ENCODE measurements at regions not wholly inside any gene's neighbourhood (a gene's known extent, or its start where the extent isn't known, plus 50 kb on each side); places are given as distances from the start of the nearest gene placed in this dataset.

DNA sequence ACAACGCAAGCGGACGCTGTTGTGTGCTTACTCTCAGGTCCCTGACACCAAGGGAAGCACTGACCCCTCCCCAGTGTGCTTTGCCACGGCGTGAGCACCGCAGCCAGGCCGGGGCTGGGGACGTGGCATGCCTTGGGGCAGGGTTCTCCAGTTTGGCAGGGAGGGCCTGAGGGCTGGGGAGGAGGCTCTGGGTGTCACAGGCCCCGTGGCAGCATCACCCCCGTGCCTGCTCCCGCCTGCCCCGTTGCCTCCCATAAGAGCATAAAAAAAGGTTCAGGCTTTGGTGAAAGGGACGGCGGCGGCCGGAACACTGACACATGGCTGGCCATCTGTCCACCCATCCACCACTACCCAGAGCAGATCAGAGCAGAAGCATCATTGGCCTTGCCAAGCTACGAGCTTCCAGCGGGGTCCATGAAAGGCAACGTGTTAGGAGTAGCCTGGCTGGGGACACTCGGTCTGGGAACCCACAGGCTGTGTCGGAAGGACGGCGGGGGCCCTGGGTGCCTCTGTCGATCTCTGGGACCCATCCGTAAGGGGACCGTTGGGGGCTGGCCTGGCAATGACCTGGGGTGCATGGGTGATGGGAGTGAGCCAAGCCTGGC is 183.0 kb downstream of the IGLL1 start:
- no peak overlapping the region for H3K27ac Mint-ChIP-seq (ENCODE audit: low read depth, unreplicated experiment)
- intact Hi-C loops (cut with micrococcal nuclease) = no loop called here
- ChIA-PET POLR2A (no interaction called here), CTCF (no interaction called here)
- H3K27me3 Mint-ChIP-seq (ENCODE audit: insufficient read depth, unreplicated experiment) = no peaks in the 10 kb centered on the region
- H3K4me1 Mint-ChIP-seq (ENCODE audit: insufficient read depth, unreplicated experiment) = no peaks in the 10 kb centered on the region
- H3K36me3 Mint-ChIP-seq (ENCODE audit: insufficient read depth, unreplicated experiment) = no peaks in the 10 kb centered on the region
- BruUV-seq (replicated peaks) = no TSS peak
- H3K9me3 Mint-ChIP-seq (ENCODE audit: unreplicated experiment) = no peaks in the 10 kb centered on the region
- TF ChIP-seq CTCF (IDR thresholded peaks at IDR 0.05; ENCODE audit: unreplicated experiment) = no peak
- no peak overlapping the region for H3K4me3 Mint-ChIP-seq (ENCODE audit: unreplicated experiment)
- no peak for DNase-seq (ENCODE audit: unreplicated experiment)

DNA sequence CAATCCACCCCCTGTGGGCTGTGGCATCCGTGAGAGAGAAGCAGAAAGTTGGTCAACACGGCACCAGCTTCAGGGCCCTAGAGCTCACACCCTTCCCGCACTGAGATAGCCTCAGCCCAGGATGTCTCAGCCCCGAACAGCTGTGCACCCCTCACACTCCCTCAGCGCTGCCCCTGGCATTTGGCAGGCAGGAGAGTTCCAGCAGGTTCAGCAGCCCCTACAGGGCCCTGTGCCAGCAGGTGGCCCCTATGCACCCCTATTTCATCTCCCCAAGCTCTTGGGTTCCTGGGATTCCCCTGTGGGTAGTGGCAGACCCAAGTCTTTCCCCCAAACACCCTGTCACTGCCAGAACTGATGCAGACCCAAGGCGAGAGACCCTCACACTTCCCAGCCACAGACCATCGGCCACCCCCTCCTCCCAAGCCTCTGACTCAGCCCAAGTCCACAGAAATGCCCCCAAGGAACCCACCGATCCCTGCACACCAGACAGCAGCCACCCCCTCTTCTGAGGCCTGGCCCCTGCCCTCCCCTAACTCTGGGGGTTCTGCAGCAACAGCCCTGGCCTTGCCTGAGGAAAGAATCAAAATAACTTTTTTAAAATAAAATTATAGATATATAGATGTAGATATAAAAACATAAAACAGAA is 183.6 kb downstream of the IGLL1 start:
- no peak overlapping the region for H3K4me3 Mint-ChIP-seq (ENCODE audit: unreplicated experiment)
- BruUV-seq (replicated peaks) = no TSS peak
- intact Hi-C loops (cut with micrococcal nuclease) = no loop called here
- ChIA-PET CTCF (interaction anchor here (0.6 to 1.7 kb wide), 3 partner anchors 9 to 47 kb away, joined by 3 to 5 read pairs (median 3); no protein-coding TSS in a partner anchor), POLR2A (no interaction called here)
- no peaks in the 10 kb centered on the region for H3K4me1 Mint-ChIP-seq (ENCODE audit: insufficient read depth, unreplicated experiment)
- H3K27me3 Mint-ChIP-seq (ENCODE audit: insufficient read depth, unreplicated experiment) = no peaks in the 10 kb centered on the region
- no peak overlapping the region for H3K27ac Mint-ChIP-seq (ENCODE audit: low read depth, unreplicated experiment)
- no peaks in the 10 kb centered on the region for H3K36me3 Mint-ChIP-seq (ENCODE audit: insufficient read depth, unreplicated experiment)
- no peak for TF ChIP-seq CTCF (IDR thresholded peaks at IDR 0.05; ENCODE audit: unreplicated experiment)
- no peaks in the 10 kb centered on the region for H3K9me3 Mint-ChIP-seq (ENCODE audit: unreplicated experiment)
- DNase-seq (ENCODE audit: unreplicated experiment) = no peak

- no peak for TF ChIP-seq CTCF (IDR thresholded peaks at IDR 0.05; ENCODE audit: unreplicated experiment)
Measured at GRCh38 chr22:23395530-23396361, 184.3 kb downstream of the IGLL1 start.

More at GRCh38 chr22:23395530-23396361, 184.3 kb downstream of the IGLL1 start:
- H3K9me3 Mint-ChIP-seq (ENCODE audit: unreplicated experiment) = no peaks in the 10 kb centered on the region
- intact Hi-C loops (cut with micrococcal nuclease) = no loop called here
- no peaks in the 10 kb centered on the region for H3K36me3 Mint-ChIP-seq (ENCODE audit: insufficient read depth, unreplicated experiment)
- CTCF ChIA-PET = interaction anchor here (1.0 to 1.7 kb wide), 2 partner anchors 8 to 10 kb away, joined by 3 to 5 read pairs; no protein-coding TSS in a partner anchor
- BruUV-seq (replicated peaks) = no TSS peak
- no peaks in the 10 kb centered on the region for H3K27me3 Mint-ChIP-seq (ENCODE audit: insufficient read depth, unreplicated experiment)
- no peak overlapping the region for H3K27ac Mint-ChIP-seq (ENCODE audit: low read depth, unreplicated experiment)
- POLR2A ChIA-PET = no interaction called here
- H3K4me3 Mint-ChIP-seq (ENCODE audit: unreplicated experiment) = no peak overlapping the region
- DNase-seq (ENCODE audit: unreplicated experiment) = no peak
- H3K4me1 Mint-ChIP-seq (ENCODE audit: insufficient read depth, unreplicated experiment) = no peaks in the 10 kb centered on the region

Data from MCF 10A (cell line).